AG04449 (cell line): ENCODE measurements at regions not wholly inside any gene's neighbourhood (a gene's known extent, or its start where the extent isn't known, plus 50 kb on each side); places are given as distances from the start of the nearest gene placed in this dataset.

Source experiments
- CTCF ChIA-PET: fragments of 350-600 bp; formaldehyde crosslinking; extraction: SDS; loops from one replicate; lab custom pipeline; 2021; ENCODE audit warnings: antibody characterized with exemption; lab: Yijun Ruan, JAX
- POLR2A ChIA-PET: fragments of 400-600, 350-600 bp; formaldehyde crosslinking; extraction: SDS; loops from one replicate; lab custom pipeline; 2020; ENCODE audit warnings: antibody characterized with exemption, inconsistent platforms; lab: Yijun Ruan, JAX
- DNase-seq: peaks from one replicate; pipeline ENCODE4 v3.0.0-alpha.2; 2010; ENCODE audit warnings: low read depth, low spot score
- H3K4me3 ChIP-seq: 2 replicates; pipeline ENCODE4 v1.5.1; 2011; ENCODE audit warnings: low read depth, mild to moderate bottlenecking, control low read depth, low read length
- CTCF ChIP-seq: IDR thresholded peaks from one replicate; pipeline ENCODE4 v1.5.1; 2011; ENCODE audit warnings: mild to moderate bottlenecking, moderate library complexity, low read length, control low read depth, inconsistent platforms; ENCODE audit not compliant: insufficient read depth; ENCODE audit errors: missing control alignments

DNA sequence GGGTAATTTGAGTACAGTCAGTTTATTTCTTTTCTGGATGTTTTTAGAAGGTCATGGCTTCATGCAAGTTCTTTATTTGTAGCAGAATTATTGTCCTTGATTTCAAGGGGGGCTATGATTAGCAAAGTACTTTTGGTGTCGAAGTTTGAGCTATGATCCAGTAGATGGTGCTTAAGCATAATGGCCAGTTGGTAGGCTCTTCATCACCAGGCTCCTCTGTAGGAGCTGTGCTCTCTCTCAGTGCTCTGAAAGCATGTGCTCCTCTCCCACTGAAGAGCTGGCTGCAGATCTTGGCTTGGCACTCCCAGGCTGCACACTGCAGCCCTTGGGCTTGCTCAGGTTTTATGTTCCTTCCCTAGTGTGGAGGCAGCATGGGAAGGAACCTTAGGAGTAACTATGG lies 852.7 kb downstream of the LUZP2 start:
- ChIA-PET CTCF (no interaction called here), POLR2A (no interaction called here)
- no peak for DNase-seq
- no peak overlapping the region for H3K4me3 ChIP-seq
- no peak for TF ChIP-seq CTCF

DNA sequence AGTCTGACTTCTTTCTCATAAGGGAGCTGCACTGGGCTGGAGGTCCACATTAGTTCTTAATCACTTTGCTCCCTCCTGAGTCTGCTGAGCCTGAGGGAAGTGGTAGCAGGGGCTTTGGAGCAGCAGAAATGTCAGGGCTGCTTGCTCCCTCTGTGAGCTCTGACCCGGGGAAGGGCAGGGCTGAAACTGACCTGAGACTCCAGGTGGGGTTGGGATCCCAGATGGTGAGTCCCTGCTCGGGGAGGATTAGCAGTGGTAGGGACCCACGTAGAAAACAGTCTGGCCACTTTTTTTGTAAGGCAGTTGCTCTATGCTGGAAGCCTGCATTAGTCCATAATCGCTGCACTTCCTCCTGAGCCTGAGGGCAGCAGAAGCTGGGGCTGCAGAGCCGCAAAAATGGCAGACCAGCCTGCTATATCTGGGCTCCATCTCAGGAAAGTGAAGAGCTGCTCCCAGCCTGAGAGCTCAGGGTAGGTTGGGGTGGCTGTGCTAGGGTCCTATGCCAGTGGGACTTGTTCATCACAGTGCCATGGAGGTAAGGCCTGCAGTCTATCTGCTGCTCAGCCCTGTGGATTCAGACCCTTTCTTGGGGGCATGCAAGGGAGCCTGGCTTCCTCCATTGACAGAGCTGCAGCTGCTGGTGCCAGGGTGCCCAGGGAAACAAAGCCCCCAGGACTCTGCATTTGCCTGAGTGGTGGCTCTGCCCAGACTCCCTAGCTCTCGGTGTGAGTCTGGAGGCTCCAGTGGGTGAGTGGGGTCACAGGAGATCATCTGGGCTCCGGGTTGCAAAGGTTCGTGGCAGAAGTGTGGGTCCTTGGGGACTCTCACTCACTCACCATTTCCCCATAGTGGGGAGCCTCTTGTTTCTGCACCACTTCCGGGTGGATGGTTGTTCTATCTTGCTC lies 854.3 kb downstream of the LUZP2 start:
- ChIA-PET POLR2A (no interaction called here), CTCF (no interaction called here)
- no peak for TF ChIP-seq CTCF
- no peak overlapping the region for H3K4me3 ChIP-seq
- no peak for DNase-seq

DNA sequence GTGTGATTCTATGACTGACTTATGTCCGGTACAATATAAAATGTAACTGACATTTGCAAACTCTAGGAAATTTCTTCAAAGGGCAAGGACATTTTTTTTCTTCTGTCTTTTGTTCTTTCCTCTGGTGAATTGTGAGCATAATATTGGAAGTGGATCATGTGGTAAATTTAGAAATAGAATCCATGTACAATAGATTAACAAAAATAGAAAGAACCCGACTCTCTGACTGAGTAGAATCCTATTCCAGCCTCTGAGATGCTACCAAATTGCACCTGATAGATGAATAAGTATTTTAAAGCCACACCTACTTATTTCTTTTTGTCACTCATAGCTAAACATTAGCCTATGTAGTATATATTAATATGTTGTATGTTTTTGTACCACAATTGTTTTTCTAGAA lies 860.3 kb downstream of the LUZP2 start:
- TF ChIP-seq CTCF, result no peak
- ChIA-PET POLR2A (no interaction called here), CTCF (no interaction called here)
- no peak overlapping the region for H3K4me3 ChIP-seq
- no peak for DNase-seq

DNA sequence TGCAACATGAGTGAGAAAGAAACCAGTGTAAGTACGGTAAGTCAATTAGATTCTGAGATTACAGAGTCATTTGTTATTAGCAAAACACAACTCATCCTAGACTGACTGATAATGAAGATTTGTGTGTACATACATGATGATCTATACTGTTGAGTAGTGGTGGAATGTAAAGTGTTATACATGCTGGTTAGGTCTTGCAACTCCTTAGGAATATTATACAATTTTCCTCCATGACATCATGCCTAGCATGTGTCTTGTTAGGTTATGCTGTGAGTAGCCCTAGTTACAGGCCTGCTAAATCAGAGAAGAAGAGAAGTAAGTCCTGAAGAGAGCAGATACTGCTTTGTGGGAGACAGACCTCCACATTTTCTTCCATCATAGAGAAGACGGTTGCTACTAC lies 880.6 kb downstream of the LUZP2 start:
- DNase-seq, result no peak
- ChIA-PET CTCF (no interaction called here), POLR2A (no interaction called here)
- no peak for TF ChIP-seq CTCF
- no peak overlapping the region for H3K4me3 ChIP-seq

DNA sequence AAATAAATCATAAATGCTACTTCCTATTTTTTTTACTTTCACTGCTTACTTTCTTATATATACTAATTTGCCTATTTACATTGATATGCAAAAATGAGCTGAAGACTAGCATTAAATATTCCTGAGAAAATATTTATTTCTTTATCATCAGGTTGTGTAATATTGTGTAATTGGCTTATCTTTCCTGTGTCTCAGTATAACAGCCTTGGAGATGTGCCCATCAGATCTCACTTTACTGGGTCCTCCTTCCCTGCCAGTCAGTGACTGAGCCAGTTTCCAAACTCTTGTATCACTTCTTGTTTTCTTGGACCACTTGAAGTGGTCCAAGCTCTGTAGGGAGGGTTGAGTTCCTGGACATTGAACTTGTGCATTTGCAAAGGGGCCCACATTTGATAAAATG lies 900.0 kb downstream of the LUZP2 start:
- no peak overlapping the region for H3K4me3 ChIP-seq
- CTCF ChIA-PET, result no interaction called here
- no peak for DNase-seq
- no peak for TF ChIP-seq CTCF
- POLR2A ChIA-PET, result no interaction called here

GRCh38 chr11:25408146-25408545 lies 911.3 kb downstream of the LUZP2 start:
- POLR2A ChIA-PET, result no interaction called here
- TF ChIP-seq CTCF, result no peak
- no peak overlapping the region for H3K4me3 ChIP-seq
- no peak for DNase-seq
- CTCF ChIA-PET, result no interaction called here
